ENCODE measurements at regions not wholly inside any gene's neighbourhood (a gene's known extent, or its start where the extent isn't known, plus 50 kb on each side); places are given as distances from the start of the nearest gene placed in this dataset.

GRCh38 chr2:16093639-16094529 lies 153.5 kb downstream of the MYCN start:
- TF ChIP-seq BHLHE40 (IDR thresholded peaks at IDR 0.05; ENCODE audit: borderline replicate concordance) (no peak), NFRKB (IDR thresholded peaks at IDR 0.05) (no peak), SP1 (IDR thresholded peaks at IDR 0.05) (no peak), SUZ12 (IDR thresholded peaks at IDR 0.05) (no peak)
